CD4-positive, CD25-positive, alpha-beta regulatory T cell (primary cell): ENCODE measurements at regions not wholly inside any gene's neighbourhood (a gene's known extent, or its start where the extent isn't known, plus 50 kb on each side); places are given as distances from the start of the nearest gene placed in this dataset.

ENCODE experiments used
- ATAC-seq, 2 donors: fragments of 150-1000 bp; cut with Tn5 transposase; one replicate each; pipeline ENCODE4 v1.10.0; 2021; ENCODE audit warnings: low read depth in 2 of 2, moderate number of reproducible peaks in 2 of 2, moderate library complexity in 1 of 2
- DNase-seq, 3 donors: peaks; one replicate each; pipeline versions ENCODE4 v3.0.0 to v3.0.0-alpha.2; 2012 to 2022; ENCODE audit warnings: mixed read lengths in 1 of 3
- H3K27ac ChIP-seq: one replicate; pipeline ENCODE4 v1.7.0; 2013; ENCODE audit warnings: mild to moderate bottlenecking, low read length; ENCODE audit not compliant: insufficient read depth, poor library complexity, severe bottlenecking
- H3K27me3 ChIP-seq: one replicate; pipeline ENCODE4 v1.7.0; 2013; ENCODE audit warnings: low read length; ENCODE audit not compliant: control insufficient read depth, insufficient read depth
- H3K36me3 ChIP-seq: one replicate; pipeline ENCODE4 v1.7.0; 2013; ENCODE audit warnings: mild to moderate bottlenecking, low read length, moderate library complexity; ENCODE audit not compliant: control insufficient read depth, insufficient read depth
- H3K4me1 ChIP-seq: 2 replicates; pipeline ENCODE4 v1.7.0; 2013; ENCODE audit warnings: mild to moderate bottlenecking, low read length; ENCODE audit not compliant: insufficient read depth, control insufficient read depth, poor library complexity, severe bottlenecking
- H3K4me3 ChIP-seq: one replicate; pipeline ENCODE4 v1.7.0; 2013; ENCODE audit warnings: low read depth, mild to moderate bottlenecking, low read length, moderate library complexity
- H3K9me3 ChIP-seq, 2 experiments: 1 replicate in 1 of 2; 2 replicates in 1 of 2; pipeline ENCODE4 v1.7.0; 2013; ENCODE audit warnings: low read length in 2 of 2, mild to moderate bottlenecking in 1 of 2, moderate library complexity in 1 of 2; ENCODE audit not compliant: control insufficient read depth in 2 of 2
- H3K27ac Mint-ChIP-seq, 3 donors: one replicate each; pipeline ENCODE4 v1.8.0; 2020 to 2022; ENCODE audit warnings: mild to moderate bottlenecking in 3 of 3, mixed read lengths in 3 of 3, moderate library complexity in 2 of 3
- H3K27me3 Mint-ChIP-seq: one replicate; pipeline ENCODE4 v1.8.0; 2022; ENCODE audit warnings: mild to moderate bottlenecking, mixed read lengths
- H3K36me3 Mint-ChIP-seq: one replicate; pipeline ENCODE4 v1.8.0; 2020; ENCODE audit warnings: mixed read lengths
- H3K4me1 Mint-ChIP-seq, 4 donors: one replicate each; pipeline ENCODE4 v1.8.0; 2020 to 2022; ENCODE audit warnings: mixed read lengths in 4 of 4, mild to moderate bottlenecking in 1 of 4
- H3K4me3 Mint-ChIP-seq, 4 donors: one replicate each; pipeline ENCODE4 v1.8.0; 2020 to 2022; ENCODE audit warnings: mild to moderate bottlenecking in 4 of 4, mixed read lengths in 4 of 4, moderate library complexity in 3 of 4
- H3K9me3 Mint-ChIP-seq, 7 donors: one replicate each; pipeline ENCODE4 v1.8.0; 2020 to 2022; ENCODE audit warnings: mixed read lengths in 7 of 7, mild to moderate bottlenecking in 3 of 7, moderate library complexity in 2 of 7

DNA sequence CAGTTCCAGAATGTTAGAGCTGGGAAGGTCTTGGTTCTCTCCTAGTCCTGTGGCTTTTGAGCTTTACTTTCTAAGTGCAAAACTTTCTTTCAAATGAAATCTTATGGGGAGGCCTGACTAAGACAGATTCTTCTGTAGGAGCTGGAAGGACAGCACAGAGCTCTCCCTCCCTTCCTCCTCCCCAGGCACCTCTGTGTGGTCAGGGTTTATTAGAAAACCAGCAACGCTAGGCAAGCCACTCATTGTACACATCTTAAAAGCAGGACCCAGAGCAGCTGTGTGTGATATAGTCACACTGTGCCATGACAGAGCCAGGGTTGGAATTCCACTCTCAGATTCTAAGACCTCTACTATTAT lies 241.1 kb upstream of the RAB4A start:
- H3K4me1 Mint-ChIP-seq, result peaks cover 0 to 14% (median 11%) of the 10 kb centered on the region in 4 donors
- no peak overlapping the region for H3K27ac Mint-ChIP-seq
- no peak overlapping the region for H3K4me3 ChIP-seq
- H3K9me3 Mint-ChIP-seq, result peaks cover 0 to 3% (median 0%) of the 10 kb centered on the region in 7 donors
- H3K4me1 ChIP-seq, result peaks cover 14% of the 10 kb centered on the region
- H3K36me3 ChIP-seq, result no peaks in the 10 kb centered on the region
- no peaks in the 10 kb centered on the region for H3K9me3 ChIP-seq
- DNase-seq (no peak), ATAC-seq (no peak)
- H3K36me3 Mint-ChIP-seq, result no peaks in the 10 kb centered on the region
- no peak overlapping the region for H3K27ac ChIP-seq
- no peak overlapping the region for H3K4me3 Mint-ChIP-seq
- no peaks in the 10 kb centered on the region for H3K27me3 Mint-ChIP-seq
- H3K27me3 ChIP-seq, result no peaks in the 10 kb centered on the region

DNA sequence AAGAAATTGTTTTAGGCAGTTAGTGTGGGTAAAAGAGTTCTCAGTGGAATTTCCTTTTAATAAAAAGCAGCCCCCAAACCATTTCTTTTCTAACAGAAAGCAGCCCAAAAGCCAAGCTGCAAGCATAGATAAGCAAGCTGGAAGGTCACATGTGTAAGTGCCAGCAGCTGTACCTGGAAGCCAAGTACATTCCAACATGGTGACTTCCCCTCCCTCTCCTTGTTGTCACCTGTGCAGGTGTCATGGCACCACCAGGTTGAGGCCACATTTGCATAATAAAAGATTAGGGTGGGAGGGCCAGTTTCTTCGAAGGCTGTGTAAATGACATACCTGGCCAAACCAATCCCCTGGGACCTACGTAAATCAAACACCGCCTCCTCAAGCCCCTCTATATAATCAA lies 240.3 kb upstream of the RAB4A start:
- H3K27ac Mint-ChIP-seq, result no peak overlapping the region
- H3K4me1 ChIP-seq, result peaks cover 14% of the 10 kb centered on the region

DNA sequence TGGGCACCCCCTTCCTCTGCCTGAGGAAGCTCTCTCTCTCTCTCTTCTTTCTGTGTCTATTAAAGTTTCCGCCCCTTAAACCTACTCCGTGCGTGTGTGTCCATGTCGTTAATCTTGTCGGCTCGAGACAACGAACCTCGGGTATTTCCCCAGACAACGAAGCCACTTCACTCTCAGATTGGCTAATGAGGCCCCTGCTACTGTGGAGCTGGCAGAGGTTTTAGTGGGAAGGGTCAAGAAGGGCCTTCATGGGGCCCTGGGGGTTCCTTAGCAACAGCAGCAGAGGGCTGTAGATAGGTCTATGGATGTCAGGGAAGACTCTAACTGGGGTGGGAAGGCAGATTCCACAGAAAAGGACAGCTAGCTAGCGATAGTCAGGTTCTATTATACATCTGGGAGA lies 239.8 kb upstream of the RAB4A start:
- no peaks in the 10 kb centered on the region for H3K36me3 Mint-ChIP-seq
- ATAC-seq (no peak), DNase-seq (no peak)
- Histone ChIP-seq H3K27me3 (no peaks in the 10 kb centered on the region), H3K9me3 (no peaks in the 10 kb centered on the region), H3K36me3 (no peaks in the 10 kb centered on the region), H3K4me1 (peaks cover 14% of the 10 kb centered on the region), H3K27ac (no peak overlapping the region), H3K4me3 (no peak overlapping the region)
- H3K4me1 Mint-ChIP-seq, result peaks cover 0 to 18% (median 13%) of the 10 kb centered on the region in 4 donors
- H3K27me3 Mint-ChIP-seq, result no peaks in the 10 kb centered on the region
- H3K9me3 Mint-ChIP-seq, result peaks cover 0 to 3% (median 0%) of the 10 kb centered on the region in 7 donors
- H3K4me3 Mint-ChIP-seq, result no peak overlapping the region
- H3K27ac Mint-ChIP-seq, result no peak overlapping the region

More for the DNA sequence above, 240.3 kb upstream of the RAB4A start:
- Histone ChIP-seq H3K27me3 (no peaks in the 10 kb centered on the region), H3K27ac (no peak overlapping the region), H3K36me3 (no peaks in the 10 kb centered on the region), H3K9me3 (no peaks in the 10 kb centered on the region), H3K4me3 (no peak overlapping the region)
- H3K27me3 Mint-ChIP-seq, result no peaks in the 10 kb centered on the region
- peaks cover 0 to 3% (median 0%) of the 10 kb centered on the region in 7 donors for H3K9me3 Mint-ChIP-seq
- no peak overlapping the region for H3K4me3 Mint-ChIP-seq
- no peaks in the 10 kb centered on the region for H3K36me3 Mint-ChIP-seq
- DNase-seq (no peak), ATAC-seq (no peak)
- H3K4me1 Mint-ChIP-seq, result peaks cover 0 to 16% (median 12%) of the 10 kb centered on the region in 4 donors

DNA sequence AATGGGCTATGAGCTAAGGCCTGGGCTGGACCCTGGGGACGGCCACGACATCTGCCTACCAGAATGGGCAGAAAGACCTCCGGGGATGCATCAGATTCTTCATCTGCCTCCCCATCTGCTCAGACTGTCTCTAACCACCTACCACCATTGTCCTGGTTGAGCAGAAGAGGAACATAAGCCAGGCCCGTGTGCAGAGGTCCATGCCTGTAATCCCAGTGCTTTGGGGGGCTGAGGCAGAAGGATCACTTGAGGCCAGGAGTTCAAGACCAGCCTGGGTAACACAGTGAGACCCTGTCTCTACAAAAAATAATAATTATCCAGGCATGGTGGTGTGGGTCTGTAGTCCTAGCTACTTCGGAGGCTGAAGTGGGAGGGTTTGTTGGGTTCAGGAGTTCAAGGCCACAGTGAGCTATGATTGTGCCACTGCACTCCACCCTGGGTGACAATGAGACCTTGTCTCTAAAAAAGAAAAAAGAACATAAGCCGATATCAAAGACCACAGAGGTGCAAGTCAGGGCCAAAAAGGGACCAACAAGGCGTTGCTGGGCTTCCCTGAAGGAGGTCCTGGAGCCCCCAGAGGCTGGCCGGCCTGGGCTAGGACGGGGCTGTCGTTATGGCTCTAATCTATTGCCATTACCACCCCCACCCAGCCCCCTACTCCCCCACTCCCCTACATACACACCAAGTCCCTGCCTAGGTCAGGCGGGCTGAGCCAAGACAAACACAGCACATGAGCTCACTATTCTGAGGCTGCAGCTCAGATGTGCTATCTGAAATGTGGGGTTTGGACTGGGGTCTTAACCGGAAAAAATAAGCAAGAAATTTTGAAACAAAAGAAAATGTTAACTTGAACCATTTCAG lies 239.2 kb upstream of the RAB4A start:
- Mint-ChIP-seq H3K4me3 (no peak overlapping the region), H3K4me1 (peaks cover 0 to 18% (median 13%) of the 10 kb centered on the region in 4 donors), H3K9me3 (peaks cover 0 to 3% (median 0%) of the 10 kb centered on the region in 7 donors), H3K36me3 (no peaks in the 10 kb centered on the region), H3K27ac (no peak overlapping the region), H3K27me3 (no peaks in the 10 kb centered on the region)
- ATAC-seq (no peak), DNase-seq (no peak)
- no peak overlapping the region for H3K4me3 ChIP-seq
- H3K27ac ChIP-seq, result no peak overlapping the region
- no peaks in the 10 kb centered on the region for H3K9me3 ChIP-seq
- H3K27me3 ChIP-seq, result no peaks in the 10 kb centered on the region
- no peaks in the 10 kb centered on the region for H3K36me3 ChIP-seq
- peaks cover 14% of the 10 kb centered on the region for H3K4me1 ChIP-seq

DNA sequence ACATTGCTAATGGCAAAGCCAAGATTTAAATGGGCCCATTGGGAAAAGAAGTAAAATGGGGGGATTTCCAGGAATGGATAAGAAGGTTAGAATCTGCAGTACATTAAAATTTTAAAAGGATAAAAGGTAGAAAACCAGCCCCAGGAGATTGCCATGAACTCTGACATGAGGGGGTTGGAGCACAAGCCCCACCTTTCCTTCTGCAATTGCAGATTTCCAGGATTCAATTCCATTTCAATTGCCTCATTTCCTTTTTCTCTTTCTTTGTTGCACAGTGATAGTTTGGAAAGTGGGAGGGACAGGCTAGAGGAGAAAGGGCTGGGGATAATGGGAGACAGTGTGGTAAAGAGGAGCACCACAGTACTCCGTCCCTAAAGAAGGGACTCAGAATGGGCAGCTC lies 238.5 kb upstream of the RAB4A start:
- Histone ChIP-seq H3K27me3 (no peaks in the 10 kb centered on the region), H3K4me1 (peaks cover 11% of the 10 kb centered on the region), H3K27ac (no peak overlapping the region), H3K4me3 (no peak overlapping the region), H3K9me3 (no peaks in the 10 kb centered on the region), H3K36me3 (no peaks in the 10 kb centered on the region)
- Mint-ChIP-seq H3K4me1 (peaks cover 0 to 15% (median 9%) of the 10 kb centered on the region in 4 donors), H3K27me3 (no peaks in the 10 kb centered on the region), H3K4me3 (no peak overlapping the region), H3K36me3 (no peaks in the 10 kb centered on the region), H3K9me3 (peaks cover 0 to 3% (median 0%) of the 10 kb centered on the region in 7 donors), H3K27ac (no peak overlapping the region)
- ATAC-seq (no peak), DNase-seq (no peak)

DNA sequence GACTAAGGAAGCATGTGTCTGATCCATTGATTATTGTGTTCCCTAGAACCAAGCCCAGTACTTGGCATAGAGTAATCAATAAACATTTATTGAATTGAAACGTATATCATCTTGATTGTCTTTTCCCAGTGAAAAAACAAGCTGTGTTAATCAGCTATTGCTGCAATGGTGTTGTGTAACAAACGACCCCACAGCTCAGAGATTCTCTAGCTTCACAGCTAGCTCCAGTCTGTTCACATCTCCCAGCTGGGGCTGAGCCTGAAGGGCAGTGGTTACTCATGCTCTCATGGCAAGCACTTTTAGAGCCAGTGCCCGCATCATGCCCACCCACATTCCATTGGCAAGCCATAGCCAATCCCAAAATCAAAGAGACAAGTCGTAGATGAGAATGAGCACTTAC lies 237.4 kb upstream of the RAB4A start:
- H3K36me3 ChIP-seq, result no peaks in the 10 kb centered on the region
- ATAC-seq (no peak), DNase-seq (no peak)
- H3K4me3 ChIP-seq, result no peak overlapping the region
- Mint-ChIP-seq H3K27me3 (peaks cover under 1% of the 10 kb centered on the region), H3K4me3 (peak overlapping the region in 1 of 4 donors; percentile 5), H3K36me3 (no peaks in the 10 kb centered on the region), H3K9me3 (peaks cover 0 to 3% (median 0%) of the 10 kb centered on the region in 7 donors), H3K27ac (no peak overlapping the region), H3K4me1 (peaks cover 0 to 10% (median 3%) of the 10 kb centered on the region in 4 donors)
- no peak overlapping the region for H3K27ac ChIP-seq
- H3K27me3 ChIP-seq, result peaks cover 4% of the 10 kb centered on the region
- peaks cover 1% of the 10 kb centered on the region for H3K4me1 ChIP-seq
- H3K9me3 ChIP-seq, result no peaks in the 10 kb centered on the region

DNA sequence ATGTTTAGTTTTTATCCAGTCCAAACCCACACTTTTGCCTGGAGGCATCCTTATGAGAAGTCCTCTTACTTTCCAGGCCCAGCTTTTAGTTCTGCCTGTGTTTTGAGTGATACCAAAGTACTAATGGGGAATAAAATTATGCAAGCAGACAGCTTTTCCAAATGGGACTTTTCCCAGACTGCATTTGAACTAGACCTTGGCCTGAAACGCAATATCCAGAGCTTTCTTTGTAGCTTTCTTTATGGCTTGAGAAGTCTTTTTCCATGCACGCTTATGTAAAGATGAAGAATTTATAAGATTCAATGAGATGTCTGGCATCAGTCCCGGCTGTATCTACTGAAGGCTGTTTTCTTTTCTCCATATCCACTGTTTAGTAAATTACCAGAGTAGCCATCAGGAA lies 236.6 kb upstream of the RAB4A start:
- H3K27me3 ChIP-seq, result peaks cover 12% of the 10 kb centered on the region
- H3K9me3 ChIP-seq, result no peaks in the 10 kb centered on the region
- Mint-ChIP-seq H3K4me1 (peaks cover 0 to 10% (median 1%) of the 10 kb centered on the region in 4 donors), H3K27ac (no peak overlapping the region), H3K4me3 (no peak overlapping the region), H3K36me3 (no peaks in the 10 kb centered on the region), H3K9me3 (peaks cover 0 to 7% (median 0%) of the 10 kb centered on the region in 7 donors), H3K27me3 (peaks cover 8% of the 10 kb centered on the region)
- no peaks in the 10 kb centered on the region for H3K36me3 ChIP-seq
- no peak overlapping the region for H3K27ac ChIP-seq
- ATAC-seq, result no peak
- no peak for DNase-seq
- H3K4me3 ChIP-seq, result no peak overlapping the region
- no peaks in the 10 kb centered on the region for H3K4me1 ChIP-seq
